SHP77 (cell line): ENCODE measurements at regions not wholly inside any gene's neighbourhood (a gene's known extent, or its start where the extent isn't known, plus 50 kb on each side); places are given as distances from the start of the nearest gene placed in this dataset.

Source experiments
- DNase-seq, 2 experiments: peaks; one replicate each; lab custom pipeline; 2025; lab: John Stamatoyannopoulos, UW

DNA sequence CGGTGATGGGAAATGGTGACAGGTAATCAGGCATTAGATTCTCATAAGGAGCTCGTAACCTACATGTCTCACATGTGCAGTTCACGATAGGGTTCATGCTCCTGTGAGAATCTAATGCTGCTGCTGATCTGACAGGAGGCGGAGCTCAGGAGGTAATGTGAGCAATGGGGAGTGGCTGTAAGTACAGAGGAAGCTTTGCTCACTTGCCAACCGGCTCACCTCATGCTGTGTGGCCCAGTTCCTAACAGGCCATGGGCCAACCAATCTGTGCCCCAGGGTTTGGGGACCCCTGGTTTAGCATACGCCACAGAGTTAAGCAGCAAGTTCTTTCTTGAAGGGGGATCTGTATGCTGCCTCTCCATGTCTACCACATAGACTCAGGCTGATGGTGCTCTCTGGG is 133.1 kb downstream of the IQUB start:
- DNase-seq, result no peak

DNA sequence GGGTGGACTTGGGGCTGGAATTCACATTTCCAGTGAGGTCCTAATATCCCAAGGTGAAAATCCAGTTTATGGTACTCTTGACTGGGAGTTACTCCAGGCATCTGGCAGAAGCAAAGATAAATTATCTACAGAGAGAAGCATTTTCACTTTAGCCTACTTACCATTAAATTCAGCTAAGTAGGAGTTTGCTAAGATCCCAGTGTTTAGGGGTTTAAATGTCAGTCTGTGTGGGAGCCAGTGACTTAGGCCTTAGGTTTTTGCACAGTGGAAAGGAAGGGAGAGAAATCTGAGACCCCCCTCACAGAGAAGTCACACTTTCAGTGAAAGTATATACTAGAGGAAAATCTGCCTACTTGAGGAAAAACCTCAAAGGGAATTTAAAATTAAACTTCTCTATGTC is 134.2 kb downstream of the IQUB start:
- DNase-seq, result no peak

DNA sequence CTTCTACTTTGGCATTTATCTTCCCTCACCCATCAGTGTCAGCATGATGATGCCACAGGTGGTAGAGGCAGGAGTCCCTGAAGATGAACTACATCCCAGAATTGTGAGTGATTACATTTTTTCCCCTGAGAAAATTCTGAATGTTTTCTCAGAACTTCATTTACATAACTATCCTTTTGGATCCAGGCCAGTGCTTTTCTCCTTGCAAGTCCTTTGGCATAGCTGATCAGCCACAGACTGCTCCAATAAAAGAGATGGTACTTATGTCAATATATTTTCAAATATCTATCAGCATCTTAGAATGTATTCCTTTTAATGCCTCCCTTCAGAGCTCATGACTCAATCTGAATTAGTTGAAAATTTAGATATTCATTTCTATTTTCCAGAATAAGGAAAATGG is 135.5 kb downstream of the IQUB start:
- no peak for DNase-seq

DNA sequence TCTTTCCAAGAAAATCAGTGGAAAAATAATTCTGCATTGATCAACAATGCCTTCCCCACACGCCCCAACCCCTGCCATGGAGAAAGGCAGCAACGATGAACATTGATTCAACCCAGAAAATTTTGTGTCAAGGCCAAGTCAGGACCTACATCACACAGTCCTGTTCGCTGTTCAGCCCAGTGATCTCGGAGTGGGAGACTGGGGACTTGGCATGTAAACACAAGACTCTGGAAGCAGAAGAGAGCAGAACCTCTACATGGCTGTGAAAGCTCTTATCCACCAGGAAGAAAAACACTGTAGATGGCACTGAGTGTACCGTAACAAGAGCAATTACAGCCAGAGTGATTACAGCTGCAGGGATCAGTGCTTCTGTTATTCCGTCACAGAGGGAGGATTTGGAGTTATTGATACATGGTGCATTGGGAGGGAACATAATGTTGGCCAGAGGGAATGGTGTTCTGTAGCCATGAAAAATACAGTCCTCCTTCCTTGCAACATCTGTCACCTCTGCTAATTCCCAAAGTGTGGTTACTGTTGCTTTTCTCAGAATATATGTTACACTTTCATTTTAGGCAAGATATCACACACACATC is 136.6 kb downstream of the IQUB start:
- peak in 1 of 2 experiments; percentile 4 for DNase-seq

DNA sequence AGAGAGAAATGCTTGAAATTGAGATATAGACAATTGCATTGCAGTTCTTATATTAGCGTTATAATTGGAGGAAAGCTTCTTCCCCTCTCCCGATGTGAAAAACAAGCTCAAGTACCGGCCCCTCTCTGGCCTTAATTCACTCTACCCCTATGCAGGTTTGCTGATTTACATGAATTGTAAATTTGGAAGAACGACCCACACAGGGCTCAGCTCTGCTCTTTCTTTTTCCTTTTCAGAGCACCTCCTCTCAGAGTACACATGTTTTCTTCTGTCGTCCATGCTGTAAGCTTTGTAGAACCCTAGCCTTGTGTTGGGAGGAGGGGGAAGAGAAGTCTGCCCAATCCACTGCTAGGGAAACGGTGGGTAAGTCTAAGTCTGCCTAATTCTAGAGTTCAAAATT is 140.8 kb downstream of the IQUB start:
- DNase-seq, result no peak

DNA sequence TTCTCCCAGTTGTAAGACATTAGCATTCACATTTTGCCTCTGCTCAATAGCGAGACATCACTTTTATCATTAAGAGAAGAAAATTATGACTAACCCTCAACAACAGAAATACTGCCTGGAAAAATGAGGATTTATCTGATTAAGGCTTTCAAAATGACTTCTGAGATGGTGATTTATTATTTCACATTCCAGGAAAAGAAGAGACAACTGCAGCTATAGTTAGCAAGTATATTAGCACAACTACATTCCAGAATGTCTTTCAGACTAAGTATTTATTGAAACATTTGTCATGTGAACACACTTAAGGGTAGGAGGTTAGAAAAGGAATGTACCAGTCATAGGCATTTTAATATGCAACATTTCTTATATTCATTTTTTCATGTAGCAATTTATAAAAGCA is 162.0 kb downstream of the IQUB start:
- DNase-seq, result no peak

DNA sequence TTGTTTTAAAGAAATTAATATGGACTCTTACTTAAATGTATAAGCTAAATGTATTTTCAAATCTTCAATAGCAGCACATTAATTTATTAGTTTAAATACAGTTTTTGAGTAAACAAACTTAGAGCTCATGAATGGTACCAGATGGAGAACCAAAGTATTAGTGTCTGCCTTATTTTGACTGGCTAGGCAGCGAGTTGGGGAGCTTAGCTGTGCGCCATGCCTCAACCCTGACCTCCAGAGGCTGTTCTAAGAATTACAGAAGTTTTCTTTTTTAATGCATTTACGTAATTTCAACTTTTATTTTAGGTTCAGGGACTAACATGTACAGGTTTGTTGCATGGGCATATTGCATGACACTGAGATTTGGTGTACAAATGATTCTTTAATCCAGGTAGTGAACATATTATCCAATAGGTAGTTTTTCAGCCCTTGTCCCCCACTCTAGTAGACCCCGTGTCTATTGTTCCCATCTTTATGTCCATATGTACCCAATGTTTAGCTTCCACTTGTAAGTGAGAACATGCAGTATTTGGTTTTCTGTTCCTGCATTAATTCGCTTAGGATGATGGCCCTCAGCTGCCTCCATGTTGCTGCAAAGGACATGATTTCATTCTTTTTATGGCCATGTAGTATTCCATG is 166.8 kb downstream of the IQUB start:
- peak; percentile 9 to 29 for DNase-seq

DNA sequence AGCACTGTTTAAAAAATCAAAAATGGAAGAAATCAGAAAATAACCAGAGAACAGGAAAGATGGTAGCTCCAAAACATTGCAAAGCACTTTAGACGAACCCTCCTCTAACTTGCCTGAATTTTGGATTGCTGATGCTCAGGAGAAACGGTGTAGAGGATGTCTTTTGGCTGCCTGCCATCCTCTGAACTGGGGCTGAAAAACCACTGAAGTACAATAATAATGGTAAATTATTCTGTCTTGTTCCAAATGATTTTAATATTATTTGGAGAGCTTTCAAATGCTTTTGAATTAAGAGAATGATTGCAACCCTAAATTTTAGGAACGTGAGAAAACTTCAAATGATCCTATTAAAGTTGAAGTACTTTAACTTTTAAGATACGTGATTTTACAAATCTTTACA is 167.3 kb upstream of the SLC13A1 start:
- DNase-seq, result no peak

DNA sequence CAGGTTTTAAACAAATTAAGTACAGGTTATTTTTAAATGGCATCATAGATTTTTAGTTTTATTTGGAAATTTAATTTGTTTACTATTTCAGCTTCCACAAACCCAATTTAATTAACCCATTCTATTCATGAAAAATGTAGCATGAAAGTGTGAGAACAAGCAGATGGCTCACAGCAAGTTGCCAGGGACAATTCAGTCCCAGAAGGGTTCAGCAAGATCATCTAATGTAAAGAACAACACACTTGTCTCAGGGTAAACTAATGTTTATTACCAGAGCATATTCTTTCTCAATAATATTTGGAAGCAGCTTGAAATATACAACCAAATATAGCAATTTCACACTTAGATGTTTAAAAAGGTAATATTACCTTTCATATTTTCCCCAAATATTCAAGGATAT is 166.9 kb upstream of the SLC13A1 start:
- no peak for DNase-seq

DNA sequence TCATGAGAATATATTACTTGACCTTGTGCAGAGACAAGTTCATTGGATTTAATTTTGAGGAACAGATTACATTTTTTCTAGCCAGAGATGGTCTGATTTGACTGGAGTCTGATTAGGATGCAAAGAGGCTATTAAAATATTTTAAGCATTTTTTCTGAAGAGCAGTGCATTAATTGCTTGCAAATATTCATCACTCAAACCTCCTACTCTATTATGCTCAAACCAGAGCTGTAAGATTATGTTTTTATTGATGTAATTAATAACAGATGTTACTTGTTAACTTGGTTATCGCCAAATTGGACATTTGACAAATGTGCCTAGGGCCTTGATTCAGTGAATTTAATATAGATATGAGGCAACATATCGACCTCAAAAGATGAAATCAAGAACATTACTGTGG is 160.9 kb upstream of the SLC13A1 start:
- DNase-seq, result no peak

DNA sequence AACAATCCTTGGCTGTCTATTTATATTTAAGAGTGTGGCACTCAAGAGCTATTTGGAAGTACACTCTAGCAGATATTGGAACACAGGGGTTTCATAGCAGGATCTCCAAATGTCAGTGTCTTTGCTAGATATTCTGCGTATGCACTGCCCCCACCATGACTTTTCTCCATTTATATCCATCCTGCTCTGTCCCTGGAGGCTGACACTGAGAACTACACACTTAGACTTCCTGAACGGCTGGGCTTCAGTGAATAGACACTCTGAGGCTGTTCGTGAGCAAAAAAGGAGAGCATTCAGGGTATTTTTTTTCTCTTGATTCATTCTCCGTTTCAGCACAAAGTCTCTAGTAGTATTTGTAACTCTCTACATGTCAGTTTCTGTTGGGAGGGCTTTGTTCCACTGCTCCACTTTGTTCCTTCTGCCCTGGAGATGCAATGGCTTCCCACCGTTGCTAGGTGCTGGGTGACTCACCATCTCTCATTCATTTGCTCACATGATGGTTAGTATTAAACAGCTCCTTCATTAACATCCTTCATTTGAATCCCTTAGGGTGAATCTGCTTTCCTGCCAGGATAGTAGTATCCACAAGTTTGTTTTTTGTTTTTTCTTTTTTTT is 155.9 kb upstream of the SLC13A1 start:
- peak in 1 of 2 experiments; percentile 8 for DNase-seq

DNA sequence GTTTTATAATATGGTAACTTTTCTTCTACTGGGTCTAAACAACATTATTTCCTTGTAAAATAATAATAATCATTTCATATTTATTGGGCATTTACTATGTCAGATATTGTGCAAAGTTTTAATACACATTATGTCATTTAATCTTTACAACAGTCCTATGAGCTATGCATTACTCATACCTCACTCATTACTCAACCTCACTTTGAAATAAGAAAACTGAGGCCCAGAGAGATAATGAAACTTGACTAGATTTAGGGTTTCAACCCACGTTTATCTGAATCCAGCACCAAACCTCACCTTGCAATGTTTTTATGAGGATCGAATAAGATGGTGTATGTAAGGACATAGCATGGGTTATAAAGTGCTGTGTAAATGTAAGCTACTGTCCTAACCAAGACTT is 153.2 kb upstream of the SLC13A1 start:
- no peak for DNase-seq

DNA sequence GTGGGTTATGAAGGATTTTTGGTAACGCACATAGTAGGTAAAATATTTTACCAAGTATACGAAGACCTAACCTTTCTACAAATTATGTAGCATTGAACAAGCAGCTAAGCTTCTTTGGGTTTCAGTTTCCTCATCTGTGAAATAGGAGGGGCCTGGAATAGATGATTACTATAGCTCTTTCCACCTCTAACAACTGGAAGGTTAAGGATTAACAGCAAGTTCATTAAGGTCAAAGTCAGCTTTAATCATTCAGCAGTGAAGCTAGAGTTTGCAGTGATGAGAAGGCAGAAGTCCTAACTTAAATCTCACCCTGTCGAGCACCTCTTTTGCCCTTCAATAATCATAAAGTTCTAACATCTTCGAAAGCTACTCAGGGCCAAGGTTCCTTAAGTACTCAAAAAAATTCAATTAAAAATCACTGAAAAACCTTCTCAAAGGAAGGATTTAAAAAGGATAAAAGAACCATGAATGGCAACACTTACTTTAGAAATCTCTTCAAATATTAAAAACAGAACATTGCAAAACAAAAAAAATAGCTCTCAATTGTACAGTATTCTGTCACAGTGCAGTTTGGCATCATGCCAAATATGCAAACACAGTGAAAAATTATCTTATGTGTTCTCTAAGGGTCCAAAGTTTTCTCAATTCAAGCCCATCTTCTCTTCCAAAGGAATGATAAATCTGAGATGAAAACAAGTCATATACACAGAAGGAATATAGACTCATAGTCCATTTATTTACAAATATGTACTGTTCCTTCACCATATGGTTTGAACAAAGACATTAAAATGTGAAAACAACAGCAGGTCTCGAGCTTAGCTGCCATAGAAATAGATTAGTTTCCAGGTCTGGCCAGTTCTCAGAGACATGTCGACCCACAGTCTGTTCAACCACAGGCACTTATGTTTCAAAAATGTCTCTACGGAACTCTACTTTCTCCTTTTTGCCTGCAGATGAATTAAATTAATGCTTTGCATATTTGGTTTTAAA is 152.0 kb upstream of the SLC13A1 start:
- no peak for DNase-seq

DNA sequence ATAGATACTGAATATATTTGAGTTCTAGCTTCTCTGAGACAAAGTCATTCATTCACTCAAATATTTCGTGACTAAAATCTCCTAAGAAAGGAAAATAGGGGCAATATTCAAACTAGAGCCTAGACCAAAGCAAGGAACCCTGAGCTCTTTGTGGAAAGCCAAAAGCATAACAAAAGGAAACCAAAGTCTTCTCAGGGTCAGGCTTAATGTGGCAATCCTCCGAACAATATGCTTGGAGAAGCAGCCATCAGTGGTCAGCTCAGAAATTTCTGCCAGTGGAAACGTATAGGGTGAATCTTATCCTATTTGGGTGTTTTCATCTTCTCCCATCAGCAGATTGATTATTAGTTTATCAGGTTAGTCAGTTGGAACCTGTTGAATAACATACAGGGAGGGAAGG is 151.3 kb upstream of the SLC13A1 start:
- DNase-seq, result no peak

DNA sequence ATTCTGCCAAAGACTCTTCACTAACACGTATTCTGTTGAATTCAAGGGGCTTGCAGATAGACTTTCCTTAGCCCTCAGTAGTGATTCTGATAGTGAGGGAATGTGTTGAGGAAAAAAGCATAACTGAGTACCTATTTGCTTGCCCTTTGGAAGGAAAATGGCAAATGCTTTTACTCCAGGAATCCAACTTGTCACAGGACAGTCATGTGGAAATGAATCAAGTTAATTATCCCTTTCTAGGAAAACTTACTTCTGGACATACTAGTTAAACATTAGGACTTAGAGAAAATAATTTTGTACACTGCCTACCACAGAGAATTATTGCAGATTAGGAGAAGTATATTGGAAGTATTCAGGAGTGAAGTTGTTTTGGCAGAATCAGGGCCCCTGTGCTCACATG is 148.9 kb upstream of the SLC13A1 start:
- no peak for DNase-seq

DNA sequence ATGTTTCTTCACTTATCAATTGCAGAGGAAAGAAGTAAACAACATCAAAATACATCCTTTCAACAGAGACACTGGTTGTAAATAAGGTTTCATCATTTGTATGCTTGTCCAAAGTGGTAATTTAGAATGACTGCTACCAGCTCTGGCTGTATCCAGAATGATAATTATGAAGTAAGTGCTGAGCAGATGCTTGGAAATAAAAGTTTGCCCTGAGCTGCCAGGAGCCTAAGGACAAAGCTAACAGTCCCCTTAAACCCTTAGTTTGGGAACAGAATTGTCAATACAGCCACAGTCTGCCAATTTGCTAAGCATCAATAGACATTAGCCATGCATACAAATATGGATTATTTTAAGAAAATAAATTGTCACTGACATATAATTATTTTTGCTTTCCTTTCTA is 147.0 kb upstream of the SLC13A1 start:
- no peak for DNase-seq

DNA sequence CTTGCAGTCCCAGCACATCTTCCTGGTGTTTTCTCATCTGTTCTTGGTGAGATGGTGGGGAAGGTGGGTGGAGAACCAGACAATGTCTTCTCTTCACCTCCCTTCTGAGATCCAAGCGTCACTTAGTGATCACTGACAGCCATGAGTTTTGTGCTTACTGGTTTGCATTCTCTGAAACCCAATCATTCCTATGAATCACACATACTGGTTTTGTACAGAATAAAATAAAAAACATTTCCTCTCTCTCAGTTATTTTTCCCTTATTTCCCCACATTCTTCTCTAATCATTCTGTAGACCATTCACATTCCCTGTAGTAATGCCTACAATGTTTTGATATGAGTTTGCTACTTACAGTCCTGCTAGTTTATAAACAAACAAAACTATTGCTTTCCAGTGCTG is 143.8 kb upstream of the SLC13A1 start:
- DNase-seq, result no peak

DNA sequence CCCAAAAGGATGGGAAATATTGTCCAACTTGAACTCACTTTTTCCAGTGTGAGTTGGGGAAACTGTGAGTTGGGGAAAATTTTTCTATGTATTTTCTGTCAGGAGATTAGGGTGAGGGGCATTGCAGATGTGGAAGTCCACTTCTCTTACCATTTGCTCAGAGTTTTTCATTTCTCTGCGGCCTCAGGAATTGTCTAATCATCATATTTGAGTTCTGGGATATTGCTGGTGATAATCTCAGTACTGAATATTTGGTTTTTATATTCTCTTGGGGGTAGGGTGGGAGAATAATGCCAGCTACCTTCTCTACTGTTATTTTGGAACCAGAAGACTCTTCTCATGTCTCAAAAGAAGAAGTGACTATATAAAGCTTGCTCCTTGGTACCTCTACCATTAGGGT is 141.3 kb upstream of the SLC13A1 start:
- no peak for DNase-seq

DNA sequence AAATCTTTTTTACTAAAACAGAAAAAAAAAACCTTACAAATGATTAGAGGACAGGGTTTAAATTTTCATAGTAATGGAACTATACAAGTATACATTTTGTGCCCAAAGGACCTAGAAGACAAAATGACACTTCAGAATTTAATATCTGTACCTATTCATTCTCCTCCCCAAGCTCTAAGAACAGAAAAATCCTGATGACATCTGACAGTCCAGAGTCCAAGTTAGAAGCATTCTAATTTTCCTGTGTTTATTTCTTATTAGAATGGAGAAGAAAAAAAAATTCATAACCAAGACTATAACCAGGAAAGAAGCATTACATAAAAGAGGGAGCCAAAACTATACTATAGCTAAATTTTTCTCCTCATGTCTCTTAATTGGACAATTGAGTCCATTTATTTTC is 138.9 kb upstream of the SLC13A1 start:
- DNase-seq, result no peak

DNA sequence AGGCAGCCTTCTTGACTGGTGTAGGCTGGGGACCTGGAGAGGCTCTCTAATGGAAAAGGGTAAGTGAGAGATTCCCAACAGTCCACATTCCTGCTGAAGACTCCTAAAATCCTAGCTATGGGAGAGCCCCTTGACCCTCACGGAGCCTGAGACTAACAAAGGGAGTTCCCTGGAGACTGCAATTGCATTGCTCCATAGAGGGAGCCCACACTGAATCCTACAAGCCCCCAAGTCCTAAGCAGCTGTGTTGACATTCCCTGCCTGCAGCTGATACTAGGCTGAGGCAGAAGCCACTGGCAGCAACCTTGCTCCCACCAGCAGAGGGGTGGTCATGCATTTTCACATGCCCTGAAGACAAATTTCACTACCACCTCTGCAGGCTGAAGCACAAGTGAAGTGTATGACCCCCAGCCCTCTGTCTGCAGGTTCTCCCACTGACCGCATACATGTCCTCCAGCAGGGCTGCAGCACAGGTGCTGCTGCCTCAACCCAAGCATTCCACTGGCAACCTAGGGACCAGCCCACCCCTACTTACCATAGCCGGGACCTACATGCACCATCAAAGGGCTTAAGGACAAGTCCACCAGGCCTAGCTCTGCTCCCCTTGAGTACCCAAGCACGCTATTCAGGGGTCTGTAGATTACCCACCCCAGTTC is 130.3 kb upstream of the SLC13A1 start:
- no peak for DNase-seq

DNA sequence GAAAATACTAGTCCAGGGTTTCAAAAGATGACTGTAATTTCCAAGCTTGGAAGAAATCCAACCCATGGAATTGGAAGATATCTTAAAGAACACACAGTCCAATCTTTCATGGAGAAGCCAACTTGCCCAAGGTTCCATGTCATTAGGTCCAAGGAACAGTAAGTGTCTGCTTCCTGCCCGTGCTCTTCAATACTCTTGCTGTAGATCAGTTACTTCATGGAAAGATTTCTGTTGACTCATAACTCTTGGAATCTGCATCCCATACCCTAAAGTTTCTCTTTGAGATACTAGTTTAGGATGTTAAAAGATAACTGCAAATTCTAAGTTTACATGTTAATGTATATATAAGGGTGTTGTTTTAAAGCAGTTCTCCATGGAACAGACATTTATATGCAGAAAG is 127.9 kb upstream of the SLC13A1 start:
- DNase-seq, result no peak

DNA sequence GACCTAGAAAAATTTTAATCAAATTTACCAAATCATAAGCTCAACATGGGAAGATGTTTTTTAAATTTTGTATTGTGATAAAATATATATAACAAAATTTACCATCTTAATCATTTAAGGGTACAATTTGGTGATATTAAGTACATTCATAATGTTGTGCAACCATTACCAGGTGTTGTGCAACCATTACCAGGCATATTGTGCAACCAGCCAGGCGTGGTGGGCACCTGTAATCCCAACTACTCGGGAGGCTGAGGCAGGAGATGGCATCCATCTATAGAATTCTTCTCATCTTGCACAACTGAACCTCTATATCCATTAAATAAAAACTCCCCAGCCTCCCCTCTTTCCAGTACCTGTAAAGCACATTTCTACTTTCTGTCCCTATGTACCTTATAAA is 124.5 kb upstream of the SLC13A1 start:
- no peak for DNase-seq
